Liver (tissue), 8 donors: ENCODE measurements at regions not wholly inside any gene's neighbourhood (a gene's known extent, or its start where the extent isn't known, plus 50 kb on each side); places are given as distances from the start of the nearest gene placed in this dataset.
A peak's percentile ranks its signal among the peaks of the same experiment; 100 is the strongest.

Experiments used
- DNase-seq: peaks from one replicate; pipeline ENCODE4 v3.0.0-alpha.2; 2017; ENCODE audit warnings: low spot score
- H3K27ac ChIP-seq, 2 donors: one replicate each; pipeline ENCODE4 v1.7.0; 2013; ENCODE audit warnings: inconsistent platforms in 2 of 2, low read length in 2 of 2, control low read depth in 1 of 2, low read depth in 1 of 2, mild to moderate bottlenecking in 1 of 2
- H3K27me3 ChIP-seq, 4 donors: one replicate each; pipeline versions ENCODE4 v1.6.1 to v1.7.0; 2013; ENCODE audit warnings: low read length in 3 of 4, inconsistent platforms in 1 of 4, mild to moderate bottlenecking in 1 of 4, moderate library complexity in 1 of 4; ENCODE audit not compliant: control insufficient read depth in 4 of 4, insufficient read depth in 4 of 4
- H3K36me3 ChIP-seq, 4 donors: one replicate each; pipeline versions ENCODE4 v1.6.1 to v1.7.0; 2013; ENCODE audit warnings: low read length in 3 of 4, mild to moderate bottlenecking in 3 of 4, low read depth in 1 of 4, moderate library complexity in 1 of 4; ENCODE audit not compliant: control insufficient read depth in 4 of 4, insufficient read depth in 3 of 4
- H3K4me1 ChIP-seq, 4 donors: one replicate each; pipeline versions ENCODE4 v1.6.1 to v1.7.0; 2013; ENCODE audit warnings: low read length in 3 of 4, mild to moderate bottlenecking in 3 of 4, moderate library complexity in 1 of 4; ENCODE audit not compliant: control insufficient read depth in 4 of 4, insufficient read depth in 4 of 4
- H3K4me3 ChIP-seq, 3 donors: one replicate each; pipeline versions ENCODE4 v1.6.1 to v1.7.0; 2013; ENCODE audit warnings: low read length in 3 of 3, control low read depth in 1 of 3, low read depth in 1 of 3, mild to moderate bottlenecking in 1 of 3
- H3K9ac ChIP-seq, 2 donors: one replicate each; pipeline ENCODE4 v1.7.0; 2013; ENCODE audit warnings: low read length in 2 of 2, mild to moderate bottlenecking in 2 of 2, moderate library complexity in 2 of 2, control low read depth in 1 of 2, low read depth in 1 of 2
- H3K9me3 ChIP-seq, 4 donors: one replicate each; pipeline versions ENCODE4 v1.6.1 to v1.7.0; 2013; ENCODE audit warnings: low read length in 3 of 4; ENCODE audit not compliant: control insufficient read depth in 4 of 4
- ATF3 ChIP-seq: IDR thresholded peaks from 2 replicates; pipeline ENCODE4 v1.6.1; 2016; ENCODE audit warnings: antibody characterized with exemption
- CTCF ChIP-seq: fragments of 150-350 bp; IDR thresholded peaks from 2 replicates; pipeline ENCODE4 v1.5.1; 2017; ENCODE audit warnings: improper control_type of control experiment, low read depth, low read length; ENCODE audit not compliant: missing input control
- EGR1 ChIP-seq, 2 donors: IDR thresholded peaks; 2 replicates each; pipeline ENCODE4 v1.6.1; 2016 to 2018; ENCODE audit warnings: antibody characterized with exemption in 2 of 2, low read depth in 2 of 2
- FOXA1 ChIP-seq: IDR thresholded peaks from 2 replicates; pipeline ENCODE4 v1.6.1; 2016; ENCODE audit warnings: antibody characterized with exemption
- FOXA2 ChIP-seq: IDR thresholded peaks from 2 replicates; pipeline ENCODE4 v1.6.1; 2016; ENCODE audit warnings: antibody characterized with exemption
- GABPA ChIP-seq, 2 donors: IDR thresholded peaks in 1 of 2; conservative IDR thresholded peaks in 1 of 2; 2 replicates each; pipeline ENCODE4 v1.6.1; 2016; ENCODE audit warnings: antibody characterized with exemption in 2 of 2, mild to moderate bottlenecking in 1 of 2, moderate library complexity in 1 of 2
- HNF4A ChIP-seq, 2 donors: conservative IDR thresholded peaks; 2 replicates each; pipeline ENCODE4 v1.6.1; 2016; ENCODE audit warnings: antibody characterized with exemption in 2 of 2, mild to moderate bottlenecking in 2 of 2
- HNF4G ChIP-seq: IDR thresholded peaks from 2 replicates; pipeline ENCODE4 v1.6.1; 2016; ENCODE audit warnings: antibody characterized with exemption
- MAX ChIP-seq: IDR thresholded peaks from 2 replicates; pipeline ENCODE4 v1.6.1; 2016; ENCODE audit warnings: antibody characterized with exemption
- NR2F2 ChIP-seq: IDR thresholded peaks from 2 replicates; pipeline ENCODE4 v1.6.1; 2016; ENCODE audit warnings: antibody characterized with exemption
- RAD21 ChIP-seq, 2 donors: IDR thresholded peaks; 2 replicates each; pipeline ENCODE4 v1.6.1; 2016; ENCODE audit warnings: antibody characterized with exemption in 2 of 2, mild to moderate bottlenecking in 2 of 2
- REST ChIP-seq: IDR thresholded peaks from 2 replicates; pipeline ENCODE4 v1.6.1; 2016; ENCODE audit warnings: antibody characterized with exemption, mild to moderate bottlenecking
- RXRA ChIP-seq, 2 donors: IDR thresholded peaks; 2 replicates each; pipeline ENCODE4 v1.6.1; 2017 to 2018; ENCODE audit warnings: antibody characterized with exemption in 2 of 2, mild to moderate bottlenecking in 1 of 2
- SP1 ChIP-seq: IDR thresholded peaks from 2 replicates; pipeline ENCODE4 v1.6.1; 2018; ENCODE audit warnings: antibody characterized with exemption, mild to moderate bottlenecking
- TAF1 ChIP-seq: conservative IDR thresholded peaks from 2 replicates; pipeline ENCODE4 v1.6.1; 2016; ENCODE audit warnings: antibody characterized with exemption, mild to moderate bottlenecking
- YY1 ChIP-seq: IDR thresholded peaks from 2 replicates; pipeline ENCODE4 v1.6.1; 2016; ENCODE audit warnings: antibody characterized with exemption, mild to moderate bottlenecking
- WGBS: extraction: QIAGEN DNeasy Blood & Tissue Kit; methylation state at CpG from one replicate; pipeline ENCODE4 v1.1.7; 2013; 5-methylcytosine and 5-hydroxymethylcytosine counted together
- donor health status: healthy.
- donor health status: healthy.
- donor health status: healthy.
- donor health status: healthy.
- donor health status: healthy.

- H3K9ac ChIP-seq: no peak overlapping the region
- H3K4me3 ChIP-seq: no peak overlapping the region
- DNase-seq: no peak
- no peaks in the 10 kb centered on the region for H3K4me1 ChIP-seq
- H3K9me3 ChIP-seq: no peaks in the 10 kb centered on the region
- no peak for TF ChIP-seq RXRA (IDR thresholded peaks at IDR 0.05)
- TF ChIP-seq GABPA (IDR thresholded peaks at IDR 0.05 in 1 of 2, conservative IDR thresholded peaks at IDR 0.05 in 1 of 2): no peak
- no peak for TF ChIP-seq FOXA1
- TF ChIP-seq YY1: no peak
- TF ChIP-seq HNF4A (conservative IDR thresholded peaks at IDR 0.05): no peak
- no peak for TF ChIP-seq HNF4G
- peak; percentile 71 to 75 for TF ChIP-seq RAD21 (IDR thresholded peaks at IDR 0.05)
- TF ChIP-seq REST: no peak
- no peak for TF ChIP-seq NR2F2
- no peak for TF ChIP-seq SP1
- no peak for TF ChIP-seq ATF3
- TF ChIP-seq TAF1: no peak
- TF ChIP-seq MAX: no peak
- peak; percentile 19 for TF ChIP-seq CTCF
- H3K36me3 ChIP-seq: no peaks in the 10 kb centered on the region
- H3K27me3 ChIP-seq: no peaks in the 10 kb centered on the region
- H3K27ac ChIP-seq: no peak overlapping the region
Observed at GRCh38 chr16:62870554-62870953, 834.3 kb upstream of the CDH8 start.

GRCh38 chr16:62869837-62870236, 833.6 kb upstream of the CDH8 start:
- no peak for DNase-seq
- TF ChIP-seq FOXA2 (no peak), NR2F2 (no peak), YY1 (no peak), EGR1 (IDR thresholded peaks at IDR 0.05; ENCODE audit: low read depth in 2 of 2) (no peak), RAD21 (IDR thresholded peaks at IDR 0.05) (no peak)
- WGBS: 71% methylated on average over 4 of the region's 4 CpGs
- Histone ChIP-seq H3K9ac (no peak overlapping the region), H3K9me3 (no peaks in the 10 kb centered on the region), H3K36me3 (no peaks in the 10 kb centered on the region), H3K27me3 (no peaks in the 10 kb centered on the region), H3K4me1 (no peaks in the 10 kb centered on the region), H3K27ac (no peak overlapping the region), H3K4me3 (no peak overlapping the region)
